NCI-H1417 (cell line): ENCODE measurements at regions not wholly inside any gene's neighbourhood (a gene's known extent, or its start where the extent isn't known, plus 50 kb on each side); places are given as distances from the start of the nearest gene placed in this dataset.
A peak's percentile ranks its signal among the peaks of the same experiment; 100 is the strongest.
"Not testable (repeated sequence)": the region's sequence is repeated elsewhere in the genome, so short reads cannot be mapped to it uniquely, and the experiment has no call there.

ENCODE experiments used
- DNase-seq, 3 experiments: peaks; one replicate each; lab custom pipeline; 2025; lab: John Stamatoyannopoulos, UW

GRCh38 chr6:854406-855118 lies 161.6 kb upstream of the EXOC2 start:
- no peak for DNase-seq

- not testable (repeated sequence) for DNase-seq
Measured at GRCh38 chr6:852216-852615, 159.3 kb upstream of the EXOC2 start.

DNA sequence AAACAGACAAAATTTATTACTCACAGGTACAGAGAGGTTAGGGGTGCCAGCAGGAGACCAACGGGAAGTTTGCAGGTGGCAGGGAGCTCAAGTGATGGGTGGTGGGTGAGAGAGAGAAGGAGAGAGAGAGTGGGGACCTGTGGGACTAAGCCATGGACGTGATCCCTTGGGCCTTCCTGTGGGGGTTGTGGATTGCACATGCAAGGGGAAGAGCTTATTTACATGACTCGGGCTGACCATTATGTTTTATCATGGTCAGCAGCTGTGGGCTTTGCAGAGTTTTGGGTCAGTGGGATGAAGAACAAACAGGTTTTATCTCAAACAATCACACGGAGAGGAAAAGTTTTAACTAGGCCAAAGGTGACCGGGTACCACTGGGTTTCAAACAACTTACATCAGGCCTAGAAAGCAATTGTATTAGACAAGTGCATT lies 156.2 kb upstream of the EXOC2 start:
- no peak for DNase-seq

- no peak for DNase-seq
Measured at GRCh38 chr6:845566-845965, 152.6 kb upstream of the EXOC2 start.

DNA sequence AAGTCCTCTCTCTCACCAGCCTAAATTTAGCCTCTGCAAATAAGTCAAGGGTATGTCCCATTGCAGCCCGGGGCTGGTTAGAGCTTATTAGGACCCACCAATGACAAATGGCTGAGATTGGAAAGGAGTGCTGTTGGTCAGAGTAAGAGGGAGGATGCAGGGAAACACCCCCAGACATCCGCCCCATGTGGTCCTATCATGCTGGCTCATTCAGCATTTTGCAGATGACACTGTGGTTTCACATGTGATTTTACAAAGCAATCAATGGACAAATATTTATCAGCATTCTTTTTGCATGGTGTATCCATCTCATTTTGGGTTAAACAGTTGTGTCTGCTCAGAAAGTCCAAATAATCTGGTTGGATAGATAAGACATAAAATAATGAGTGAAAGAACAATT lies 152.2 kb upstream of the EXOC2 start:
- DNase-seq: no peak

- DNase-seq: no peak
Measured at GRCh38 chr6:842141-842540, 149.2 kb upstream of the EXOC2 start.

- no peak for DNase-seq
Measured at GRCh38 chr6:841569-841968, 148.6 kb upstream of the EXOC2 start.

GRCh38 chr6:839201-839600 lies 146.3 kb upstream of the EXOC2 start:
- DNase-seq: no peak

DNA sequence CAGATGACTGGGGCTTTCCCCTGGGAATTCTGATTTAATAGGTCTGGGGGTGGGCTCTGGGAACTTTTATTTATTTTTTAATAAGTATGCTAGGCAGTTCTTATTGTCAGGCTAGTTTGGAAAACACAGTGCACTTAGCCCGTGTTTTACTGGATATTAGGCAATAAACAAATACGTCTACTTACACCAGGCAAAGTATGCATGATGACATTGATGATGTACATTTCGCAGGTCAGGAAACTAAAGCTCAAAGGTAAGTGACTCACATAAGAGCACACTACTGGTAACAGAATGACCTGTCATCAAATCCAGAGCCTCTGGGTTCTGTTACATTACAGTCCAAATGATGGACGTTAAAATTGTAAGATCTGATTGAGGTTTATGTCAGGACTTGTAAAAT lies 144.4 kb upstream of the EXOC2 start:
- no peak for DNase-seq

GRCh38 chr6:836276-836853 lies 143.4 kb upstream of the EXOC2 start:
- DNase-seq: no peak

- DNase-seq: no peak
Measured at GRCh38 chr6:835476-836160, 142.7 kb upstream of the EXOC2 start.

DNA sequence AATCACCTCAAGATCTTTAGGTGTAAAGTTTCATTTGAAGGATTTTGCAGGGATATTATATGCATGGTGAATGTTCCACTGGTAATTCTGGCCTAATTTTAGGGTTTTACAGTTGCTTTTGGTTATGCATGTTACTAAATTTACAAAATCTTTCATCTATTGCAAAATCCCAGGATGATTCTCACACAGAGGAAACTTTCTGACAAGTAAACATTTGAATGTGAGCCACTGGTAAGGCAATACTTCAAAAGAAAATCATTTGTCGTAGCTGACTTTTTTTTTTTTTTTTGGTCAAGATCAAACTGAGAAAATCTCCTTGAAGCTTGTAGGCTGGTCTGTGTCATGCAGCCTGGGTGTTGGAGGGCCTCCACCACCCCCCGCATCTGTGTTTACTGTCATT lies 141.9 kb upstream of the EXOC2 start:
- DNase-seq: no peak

- no peak for DNase-seq
Measured at GRCh38 chr6:834190-834589, 141.3 kb upstream of the EXOC2 start.

DNA sequence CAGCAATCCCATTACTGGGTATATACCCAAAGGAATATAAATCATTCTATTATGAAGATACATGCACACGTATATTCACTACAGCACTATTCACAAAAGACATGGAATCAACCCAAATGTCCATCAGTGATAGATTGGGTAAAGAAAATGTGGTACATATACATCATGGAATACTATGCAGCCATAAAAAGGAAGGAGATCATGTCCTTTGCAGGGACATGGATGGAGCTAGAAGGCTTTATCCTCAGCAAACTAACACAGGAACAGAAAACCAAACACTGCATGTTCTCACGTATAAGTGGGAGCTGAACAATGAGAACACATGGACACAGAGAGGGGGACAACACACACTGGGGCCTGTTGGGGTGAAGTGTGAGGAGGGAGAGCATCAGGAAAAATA lies 139.9 kb upstream of the EXOC2 start:
- not testable (repeated sequence) for DNase-seq

- DNase-seq: peak in 2 of 3 experiments; percentile 23 to 78
Measured at GRCh38 chr6:830667-831327, 137.9 kb upstream of the EXOC2 start.

DNA sequence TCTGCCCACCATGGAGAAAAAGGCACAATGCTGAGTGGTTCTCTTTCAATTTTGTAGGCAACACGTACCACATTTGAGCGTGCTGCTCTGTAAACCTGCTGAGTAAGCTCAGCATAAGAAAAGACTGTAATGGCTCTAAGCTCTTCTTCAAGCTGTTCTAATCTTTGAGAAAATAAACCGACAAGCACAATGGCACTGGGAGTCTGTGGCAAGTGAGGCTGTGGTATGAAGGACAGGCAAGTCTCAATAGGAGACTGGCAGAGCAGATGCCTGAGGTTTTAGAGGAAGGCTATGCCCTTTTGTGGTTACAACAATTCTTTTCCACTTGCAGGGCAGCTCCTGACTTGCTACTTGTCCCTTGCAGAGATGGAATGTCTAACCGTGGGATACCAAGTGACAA lies 136.7 kb upstream of the EXOC2 start:
- DNase-seq: no peak

DNA sequence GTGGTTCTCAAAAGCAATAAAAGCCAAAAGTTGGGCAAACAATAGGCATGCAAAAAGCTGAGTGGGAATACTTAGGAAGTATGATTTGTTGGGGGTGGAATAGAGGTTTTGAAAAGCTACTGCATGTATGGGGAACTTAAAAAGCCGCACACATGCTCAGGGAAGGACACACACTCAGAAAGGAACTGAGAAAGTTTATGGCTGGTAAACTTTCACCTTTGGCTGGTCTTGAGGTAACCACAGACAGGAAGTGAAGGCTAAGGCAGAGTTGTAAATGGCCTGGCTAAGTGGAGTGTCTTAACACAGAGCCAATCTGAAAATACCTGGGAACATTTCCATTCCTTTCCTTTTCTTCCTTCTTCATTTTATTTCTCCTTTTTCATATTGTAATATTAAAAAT lies 134.5 kb upstream of the EXOC2 start:
- DNase-seq: no peak

- no peak for DNase-seq
Measured at GRCh38 chr6:819122-819521, 126.2 kb upstream of the EXOC2 start.

GRCh38 chr6:818196-818595 lies 125.3 kb upstream of the EXOC2 start:
- no peak for DNase-seq

GRCh38 chr6:816510-817084 lies 123.7 kb upstream of the EXOC2 start:
- DNase-seq: no peak

DNA sequence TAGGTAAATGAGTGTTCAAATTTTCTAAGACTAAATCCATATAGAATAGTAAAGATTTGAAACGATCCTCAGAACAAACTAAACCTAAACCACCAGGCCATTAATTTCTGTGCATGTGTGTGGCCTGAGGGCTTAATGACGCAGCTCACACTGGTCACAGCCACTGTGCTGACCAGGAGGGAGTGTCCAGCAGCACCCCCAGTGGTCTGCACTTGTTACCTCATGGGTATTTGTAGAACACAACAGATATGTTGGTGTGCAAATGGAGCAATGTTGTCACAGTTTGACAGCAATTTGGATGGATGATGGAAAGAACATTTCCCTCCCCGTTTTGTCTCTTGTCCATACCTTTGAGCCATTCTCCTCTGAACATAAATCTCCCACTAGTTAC lies 122.4 kb upstream of the EXOC2 start:
- DNase-seq: no peak
